22Rv1 (cell line): ENCODE measurements at regions not wholly inside any gene's neighbourhood (a gene's known extent, or its start where the extent isn't known, plus 50 kb on each side); places are given as distances from the start of the nearest gene placed in this dataset.

Experiments
- CTCF ChIP-seq: fragments of 450-650 bp; IDR thresholded peaks from 2 replicates; pipeline ENCODE4 v1.5.1; 2017; ENCODE audit warnings: mild to moderate bottlenecking
- ZFX ChIP-seq: fragments of 450-650 bp; IDR thresholded peaks from 2 replicates; pipeline ENCODE4 v1.6.1; 2017; ENCODE audit warnings: antibody characterized with exemption, borderline replicate concordance

DNA sequence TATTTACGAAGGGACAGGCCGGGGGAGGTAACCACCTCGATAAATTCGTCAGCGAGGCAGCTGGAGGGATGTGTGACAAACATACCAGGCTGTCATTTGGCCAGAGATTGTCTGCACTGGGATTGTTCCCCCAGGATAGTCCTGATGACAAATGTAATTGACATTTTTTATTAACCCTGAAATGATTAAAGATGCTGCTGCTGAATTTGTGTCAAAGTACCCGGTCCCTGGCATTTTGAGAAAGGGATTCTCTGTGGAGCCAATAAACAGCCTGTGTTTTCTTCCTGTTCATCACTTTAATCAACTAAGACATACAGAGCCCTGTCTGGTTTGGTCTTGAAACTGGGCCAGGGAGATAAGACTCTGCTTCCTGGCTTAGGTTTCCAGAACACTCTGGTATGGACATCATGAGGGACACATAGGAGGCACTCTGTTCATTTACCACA lies 117.6 kb downstream of the SLC25A47 start:
- TF ChIP-seq CTCF = no peak
- TF ChIP-seq ZFX = no peak
